ENCODE measurements at regions not wholly inside any gene's neighbourhood (a gene's known extent, or its start where the extent isn't known, plus 50 kb on each side); places are given as distances from the start of the nearest gene placed in this dataset.
"Not testable (repeated sequence)": the region's sequence is repeated elsewhere in the genome, so short reads cannot be mapped to it uniquely, and the experiment has no call there.

GRCh38 chr5:126046846-126047571 lies 376.2 kb upstream of the GRAMD2B start:
- DNase-seq: no peak

GRCh38 chr5:126052120-126052519 lies 371.1 kb upstream of the GRAMD2B start:
- no peak for DNase-seq

- DNase-seq: no peak
These were observed 370.4 kb upstream of the GRAMD2B start for GRCh38 chr5:126052791-126053190.

GRCh38 chr5:126053630-126054029 lies 369.6 kb upstream of the GRAMD2B start:
- no peak for DNase-seq

- no peak for DNase-seq
These were observed 368.4 kb upstream of the GRAMD2B start for GRCh38 chr5:126054577-126055347.

GRCh38 chr5:126055348-126055729 lies 367.9 kb upstream of the GRAMD2B start:
- DNase-seq: no peak

- DNase-seq: no peak
These were observed 366.9 kb upstream of the GRAMD2B start for GRCh38 chr5:126056352-126056751.

- no peak for DNase-seq
These were observed 366.2 kb upstream of the GRAMD2B start for GRCh38 chr5:126056851-126057622.

GRCh38 chr5:126058392-126058791 lies 364.8 kb upstream of the GRAMD2B start:
- DNase-seq: not testable (repeated sequence)

- no peak for DNase-seq
These were observed 360.6 kb upstream of the GRAMD2B start for GRCh38 chr5:126062398-126063221.

GRCh38 chr5:126065061-126065460 lies 358.1 kb upstream of the GRAMD2B start:
- DNase-seq: no peak

- no peak for DNase-seq
These were observed 356.4 kb upstream of the GRAMD2B start for GRCh38 chr5:126066836-126067235.

- no peak for DNase-seq
These were observed 355.8 kb upstream of the GRAMD2B start for GRCh38 chr5:126067404-126067803.

- no peak for DNase-seq
These were observed 353.9 kb upstream of the GRAMD2B start for GRCh38 chr5:126069329-126069728.

GRCh38 chr5:126070481-126070880 lies 352.7 kb upstream of the GRAMD2B start:
- DNase-seq: no peak

- no peak for DNase-seq
These were observed 348.7 kb upstream of the GRAMD2B start for GRCh38 chr5:126074538-126074937.

GRCh38 chr5:126079266-126079665 lies 343.9 kb upstream of the GRAMD2B start:
- no peak for DNase-seq

GRCh38 chr5:126081209-126081608 lies 342.0 kb upstream of the GRAMD2B start:
- DNase-seq: no peak

GRCh38 chr5:126093041-126093440 lies 330.2 kb upstream of the GRAMD2B start:
- DNase-seq: no peak

GRCh38 chr5:126093718-126094117 lies 329.5 kb upstream of the GRAMD2B start:
- DNase-seq: no peak

GRCh38 chr5:126094991-126095390 lies 328.2 kb upstream of the GRAMD2B start:
- no peak for DNase-seq

GRCh38 chr5:126096442-126097006 lies 326.7 kb upstream of the GRAMD2B start:
- DNase-seq: no peak
